ENCODE measurements at regions not wholly inside any gene's neighbourhood (a gene's known extent, or its start where the extent isn't known, plus 50 kb on each side); places are given as distances from the start of the nearest gene placed in this dataset.

- no peak for TF ChIP-seq RAD21 (IDR thresholded peaks at IDR 0.05; ENCODE audit: low read depth)
- TF ChIP-seq SIN3A (IDR thresholded peaks at IDR 0.05; ENCODE audit: low read depth), result no peak
Observed at GRCh38 chr7:54161621-54162020, 380.6 kb upstream of the VSTM2A start (continued).

GRCh38 chr7:54166419-54166818, 375.8 kb upstream of the VSTM2A start:
- intact Hi-C loops (cut with micrococcal nuclease), result no loop called here
- Histone ChIP-seq H3K4me2 (ENCODE audit: low read length) (no peak overlapping the region), H3K4me3 (replicated peaks in 1 of 2; ENCODE audit: low read depth in 1 of 2, low read length in 2 of 2) (no peak overlapping the region), H3K9me2 (ENCODE audit: insufficient read depth) (no peaks in the 10 kb centered on the region), H3K27ac (ENCODE audit: low read depth, low read length) (no peak overlapping the region), H3K27me3 (ENCODE audit: insufficient read depth, low read length) (no peaks in the 10 kb centered on the region), H2AFZ (ENCODE audit: low read depth, low read length, poor library complexity, severe bottlenecking) (no peak overlapping the region), H4K20me1 (ENCODE audit: insufficient read depth) (no peaks in the 10 kb centered on the region), H3K79me2 (ENCODE audit: insufficient read depth, low read length) (no peaks in the 10 kb centered on the region), H3K36me3 (ENCODE audit: control insufficient read depth in 1 of 2, insufficient read depth in 2 of 2, low read length in 2 of 2) (no peaks in the 10 kb centered on the region), H3K4me1 (ENCODE audit: control insufficient read depth in 1 of 2, insufficient read depth in 2 of 2, low read length in 2 of 2) (no peaks in the 10 kb centered on the region), H3K9me3 (ENCODE audit: control insufficient read depth in 1 of 2, insufficient read depth in 1 of 2, low read depth in 1 of 2, low read length in 2 of 2) (peaks cover 4 to 6% of the 10 kb centered on the region in 2 experiments; a peak in 2 of 4 replicates), H3K9ac (ENCODE audit: low read length) (no peak overlapping the region)
- TF ChIP-seq CTCF (IDR thresholded peaks at IDR 0.05 in 2 of 3, conservative IDR thresholded peaks at IDR 0.05 in 1 of 3; ENCODE audit: borderline replicate concordance in 1 of 3, insufficient read depth in 1 of 3, low read depth in 2 of 3, low read length in 2 of 3), result no peak
- no peak for TF ChIP-seq CEBPB (IDR thresholded peaks at IDR 0.05; ENCODE audit: low read depth)
- TF ChIP-seq POLR2A (IDR thresholded peaks at IDR 0.05; ENCODE audit: borderline replicate concordance, extremely low read depth, insufficient read depth, insufficient read length), result no peak
- no peak for TF ChIP-seq REST (IDR thresholded peaks at IDR 0.05; ENCODE audit: low read depth)
- no peak for TF ChIP-seq SP1 (IDR thresholded peaks at IDR 0.05; ENCODE audit: low read depth)
- TF ChIP-seq JUND (IDR thresholded peaks at IDR 0.05), result no peak
- RAD21 ChIA-PET (ENCODE audit: low non-redundant PET in 1 of 2, low total read pairs in 2 of 2, uncharacterized antibody in 2 of 2, unreplicated experiment in 2 of 2), result no interaction called here
- no TSS peak for BruUV-seq (replicated peaks)
- POLR2A ChIA-PET, result no interaction called here
- DNase-seq (ENCODE audit: low read depth, low spot score) (no peak), ATAC-seq (no peak)
- CTCF ChIA-PET, result no interaction called here

Measured in HCT116 (cell line).